Stimulated activated naive CD8-positive, alpha-beta T cell treated with anti-CD3 and anti-CD28 coated beads, Interleukin-15, Interleukin-2, amounts not matched to agents 100 ng/mL and 50 ng/mL, for 24 hours (primary cell): ENCODE measurements at regions not wholly inside any gene's neighbourhood (a gene's known extent, or its start where the extent isn't known, plus 50 kb on each side); places are given as distances from the start of the nearest gene placed in this dataset.

Experiments used
- H3K27ac Mint-ChIP-seq: one replicate; pipeline ENCODE4 v1.8.0; 2021; ENCODE audit warnings: mild to moderate bottlenecking, mixed read lengths
- H3K27me3 Mint-ChIP-seq: one replicate; pipeline ENCODE4 v1.8.0; 2021; ENCODE audit warnings: mixed read lengths
- H3K36me3 Mint-ChIP-seq: one replicate; pipeline ENCODE4 v1.8.0; 2021; ENCODE audit warnings: low read depth, mixed read lengths
- H3K4me1 Mint-ChIP-seq: one replicate; pipeline ENCODE4 v1.8.0; 2021; ENCODE audit warnings: low read depth, mixed read lengths
- H3K4me3 Mint-ChIP-seq: one replicate; pipeline ENCODE4 v1.8.0; 2021; ENCODE audit warnings: mild to moderate bottlenecking, mixed read lengths
- H3K9me3 Mint-ChIP-seq: one replicate; pipeline ENCODE4 v1.8.0; 2021; ENCODE audit warnings: mixed read lengths

GRCh38 chr4:153126137-153126536, 78.1 kb upstream of the TRIM2 start:
- no peak overlapping the region for H3K4me3 Mint-ChIP-seq
- no peaks in the 10 kb centered on the region for H3K9me3 Mint-ChIP-seq
- no peaks in the 10 kb centered on the region for H3K36me3 Mint-ChIP-seq
- peaks cover 18% of the 10 kb centered on the region for H3K4me1 Mint-ChIP-seq
- no peaks in the 10 kb centered on the region for H3K27me3 Mint-ChIP-seq
- no peak overlapping the region for H3K27ac Mint-ChIP-seq

- H3K4me1 Mint-ChIP-seq = peaks cover 14% of the 10 kb centered on the region
- no peaks in the 10 kb centered on the region for H3K9me3 Mint-ChIP-seq
- no peaks in the 10 kb centered on the region for H3K27me3 Mint-ChIP-seq
- no peaks in the 10 kb centered on the region for H3K36me3 Mint-ChIP-seq
- no peak overlapping the region for H3K4me3 Mint-ChIP-seq
- H3K27ac Mint-ChIP-seq = no peak overlapping the region
Measured at GRCh38 chr4:153127760-153128494, 76.3 kb upstream of the TRIM2 start.

GRCh38 chr4:153131596-153131995, 72.6 kb upstream of the TRIM2 start:
- Mint-ChIP-seq H3K4me1 (peaks cover 31% of the 10 kb centered on the region), H3K9me3 (no peaks in the 10 kb centered on the region), H3K27me3 (peaks cover 5% of the 10 kb centered on the region), H3K36me3 (no peaks in the 10 kb centered on the region), H3K4me3 (no peak overlapping the region), H3K27ac (no peak overlapping the region)

GRCh38 chr4:153137159-153137558, 67.1 kb upstream of the TRIM2 start:
- H3K4me3 Mint-ChIP-seq = no peak overlapping the region
- H3K36me3 Mint-ChIP-seq = no peaks in the 10 kb centered on the region
- peaks cover 21% of the 10 kb centered on the region for H3K4me1 Mint-ChIP-seq
- H3K27me3 Mint-ChIP-seq = peaks cover 8% of the 10 kb centered on the region
- H3K9me3 Mint-ChIP-seq = no peaks in the 10 kb centered on the region
- H3K27ac Mint-ChIP-seq = no peak overlapping the region

- Mint-ChIP-seq H3K36me3 (no peaks in the 10 kb centered on the region), H3K9me3 (no peaks in the 10 kb centered on the region), H3K4me1 (peaks cover 21% of the 10 kb centered on the region), H3K27ac (no peak overlapping the region), H3K27me3 (peaks cover 11% of the 10 kb centered on the region), H3K4me3 (no peak overlapping the region)
Measured at GRCh38 chr4:153137677-153138630, 66.3 kb upstream of the TRIM2 start.

- no peaks in the 10 kb centered on the region for H3K36me3 Mint-ChIP-seq
- peaks cover 20% of the 10 kb centered on the region for H3K4me1 Mint-ChIP-seq
- no peak overlapping the region for H3K27ac Mint-ChIP-seq
- peaks cover 11% of the 10 kb centered on the region for H3K27me3 Mint-ChIP-seq
- no peak overlapping the region for H3K4me3 Mint-ChIP-seq
- no peaks in the 10 kb centered on the region for H3K9me3 Mint-ChIP-seq
Measured at GRCh38 chr4:153138736-153139135, 65.5 kb upstream of the TRIM2 start.

- H3K27ac Mint-ChIP-seq = no peak overlapping the region
- no peaks in the 10 kb centered on the region for H3K9me3 Mint-ChIP-seq
- no peak overlapping the region for H3K4me3 Mint-ChIP-seq
- H3K36me3 Mint-ChIP-seq = no peaks in the 10 kb centered on the region
- H3K4me1 Mint-ChIP-seq = peaks cover 10% of the 10 kb centered on the region
- peaks cover 7% of the 10 kb centered on the region for H3K27me3 Mint-ChIP-seq
Measured at GRCh38 chr4:153140294-153140693, 63.9 kb upstream of the TRIM2 start.

- no peak overlapping the region for H3K27ac Mint-ChIP-seq
- no peak overlapping the region for H3K4me3 Mint-ChIP-seq
- no peaks in the 10 kb centered on the region for H3K9me3 Mint-ChIP-seq
Measured at GRCh38 chr4:153141238-153141637, 63.0 kb upstream of the TRIM2 start.

GRCh38 chr4:153142700-153143438, 61.4 kb upstream of the TRIM2 start:
- Mint-ChIP-seq H3K4me3 (no peak overlapping the region), H3K36me3 (no peaks in the 10 kb centered on the region), H3K9me3 (no peaks in the 10 kb centered on the region), H3K27me3 (peaks cover 7% of the 10 kb centered on the region), H3K27ac (no peak overlapping the region), H3K4me1 (peaks cover 12% of the 10 kb centered on the region)

More at GRCh38 chr4:153141238-153141637, 63.0 kb upstream of the TRIM2 start:
- H3K4me1 Mint-ChIP-seq = peaks cover 12% of the 10 kb centered on the region
- peaks cover 7% of the 10 kb centered on the region for H3K27me3 Mint-ChIP-seq
- no peaks in the 10 kb centered on the region for H3K36me3 Mint-ChIP-seq

- H3K27me3 Mint-ChIP-seq = peaks cover 8% of the 10 kb centered on the region
- no peak overlapping the region for H3K4me3 Mint-ChIP-seq
- H3K4me1 Mint-ChIP-seq = peaks cover 12% of the 10 kb centered on the region
- H3K9me3 Mint-ChIP-seq = no peaks in the 10 kb centered on the region
- no peak overlapping the region for H3K27ac Mint-ChIP-seq
- H3K36me3 Mint-ChIP-seq = no peaks in the 10 kb centered on the region
Measured at GRCh38 chr4:153143527-153144348, 60.5 kb upstream of the TRIM2 start.

- H3K4me1 Mint-ChIP-seq = peaks cover 12% of the 10 kb centered on the region
- no peak overlapping the region for H3K27ac Mint-ChIP-seq
- no peaks in the 10 kb centered on the region for H3K36me3 Mint-ChIP-seq
- H3K27me3 Mint-ChIP-seq = peaks cover 13% of the 10 kb centered on the region
- H3K9me3 Mint-ChIP-seq = no peaks in the 10 kb centered on the region
- no peak overlapping the region for H3K4me3 Mint-ChIP-seq
Measured at GRCh38 chr4:153146031-153146430, 58.2 kb upstream of the TRIM2 start.

GRCh38 chr4:153146961-153147360, 57.3 kb upstream of the TRIM2 start:
- Mint-ChIP-seq H3K27ac (no peak overlapping the region), H3K27me3 (peaks cover 20% of the 10 kb centered on the region), H3K4me1 (peaks cover 18% of the 10 kb centered on the region), H3K9me3 (no peaks in the 10 kb centered on the region), H3K4me3 (no peak overlapping the region), H3K36me3 (no peaks in the 10 kb centered on the region)

GRCh38 chr4:153148791-153149190, 55.5 kb upstream of the TRIM2 start:
- H3K9me3 Mint-ChIP-seq = no peaks in the 10 kb centered on the region
- no peak overlapping the region for H3K27ac Mint-ChIP-seq
- H3K4me3 Mint-ChIP-seq = no peak overlapping the region
- H3K36me3 Mint-ChIP-seq = no peaks in the 10 kb centered on the region
- peaks cover 20% of the 10 kb centered on the region for H3K27me3 Mint-ChIP-seq
- peaks cover 31% of the 10 kb centered on the region for H3K4me1 Mint-ChIP-seq
